Left lobe of liver (tissue), 2 donors: ENCODE measurements at regions not wholly inside any gene's neighbourhood (a gene's known extent, or its start where the extent isn't known, plus 50 kb on each side); places are given as distances from the start of the nearest gene placed in this dataset.

Source experiments
- ATAC-seq: fragments of 200-7000 bp; cut with Tn5 transposase; one replicate; pipeline ENCODE4 v1.9.1; 2020; ENCODE audit warnings: mild to moderate bottlenecking, moderate library complexity
- DNase-seq: peaks from one replicate; pipeline ENCODE4 v3.0.0-alpha.2; 2020; ENCODE audit warnings: low spot score
- donor health status: DM: no; HTN: no; CAD: no; lungs with moderate emphysema.
- donor health status: DM: no; HTN: yes; CAD: no.

DNA sequence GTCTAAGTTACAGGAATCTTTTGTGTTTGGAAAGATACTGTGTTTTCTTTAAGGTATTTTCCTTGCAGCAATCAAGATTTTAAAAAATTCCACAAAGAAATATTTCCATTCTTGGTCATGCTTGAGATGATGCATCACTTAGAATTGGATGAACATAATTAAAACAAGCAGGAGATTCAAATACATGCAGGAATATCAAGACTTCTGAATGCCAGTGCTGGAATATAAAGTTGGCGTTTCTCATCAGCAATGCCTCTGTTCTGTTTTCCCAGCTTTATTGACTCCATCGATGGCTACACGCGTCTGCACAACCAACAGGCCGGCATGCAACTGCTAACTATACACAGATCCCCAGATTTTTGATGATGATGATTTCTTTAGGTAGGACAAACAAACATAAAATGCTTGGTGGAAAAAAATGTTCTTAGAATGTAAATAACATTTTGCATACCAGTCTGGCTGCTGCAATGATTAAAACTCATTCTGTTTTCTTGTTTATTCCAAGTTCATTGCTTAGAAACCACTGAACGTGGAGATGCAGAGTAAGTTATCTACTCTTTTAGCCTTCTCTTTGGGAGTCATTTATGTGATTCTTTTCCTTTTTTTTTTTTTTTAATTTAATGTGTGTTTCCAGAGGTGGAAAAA lies 91.3 kb upstream of the FAM171A1 start:
- ATAC-seq (no peak), DNase-seq (no peak)

- ATAC-seq: peak; percentile 70
- DNase-seq: no peak
Measured at GRCh38 chr10:15461353-15462108, 90.4 kb upstream of the FAM171A1 start.

- no peak for DNase-seq
- no peak for ATAC-seq
Measured at GRCh38 chr10:15460661-15461060, 89.6 kb upstream of the FAM171A1 start.

- no peak for ATAC-seq
- no peak for DNase-seq
Measured at GRCh38 chr10:15459218-15459617, 88.1 kb upstream of the FAM171A1 start.

GRCh38 chr10:15457382-15457781 lies 86.3 kb upstream of the FAM171A1 start:
- ATAC-seq (no peak), DNase-seq (no peak)

GRCh38 chr10:15455456-15455855 lies 84.4 kb upstream of the FAM171A1 start:
- no peak for DNase-seq
- ATAC-seq: no peak

DNA sequence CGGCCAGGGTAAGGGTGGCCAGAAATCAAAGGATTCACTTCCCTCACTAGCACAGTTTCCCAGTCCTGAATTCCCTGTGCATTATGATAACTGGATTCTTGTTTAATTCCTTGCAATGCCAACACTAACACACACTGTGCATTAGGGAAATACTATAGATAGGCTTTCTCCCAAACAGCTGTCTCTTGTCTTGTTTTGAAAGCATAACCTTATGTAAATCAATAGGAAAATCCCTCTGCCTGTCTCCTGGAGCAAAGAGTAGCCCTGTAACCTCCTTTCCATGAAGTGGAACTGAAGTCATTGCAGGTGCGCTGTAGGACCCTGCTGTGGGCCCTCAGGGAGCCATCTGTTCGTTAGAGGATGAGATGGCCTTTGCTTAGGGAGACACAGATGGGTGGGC lies 82.8 kb upstream of the FAM171A1 start:
- ATAC-seq (no peak), DNase-seq (no peak)

GRCh38 chr10:15453457-15453856 lies 82.4 kb upstream of the FAM171A1 start:
- ATAC-seq: no peak
- DNase-seq: no peak

DNA sequence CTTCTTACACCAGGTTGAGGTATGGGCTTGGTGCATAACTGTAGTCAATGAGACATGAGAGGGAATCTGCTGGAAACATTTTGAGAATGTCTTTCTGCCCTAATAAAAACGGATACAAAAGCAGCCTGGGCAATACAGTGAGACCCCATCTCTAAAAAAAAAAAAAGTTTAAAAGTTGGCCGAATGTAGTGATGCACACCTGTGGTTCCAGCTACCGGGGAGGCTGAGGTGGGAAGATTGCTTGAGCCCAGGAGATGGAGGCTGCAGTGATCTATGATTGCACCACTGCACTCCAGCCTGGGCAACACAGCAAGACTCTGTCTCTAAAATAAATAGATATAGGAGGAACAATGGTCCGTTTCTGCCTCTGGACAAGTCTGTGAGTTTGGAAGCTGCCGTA lies 81.5 kb upstream of the FAM171A1 start:
- ATAC-seq: no peak
- no peak for DNase-seq

GRCh38 chr10:15451137-15452094 lies 80.3 kb upstream of the FAM171A1 start:
- DNase-seq: no peak
- ATAC-seq: no peak

- ATAC-seq (no peak), DNase-seq (no peak)
Measured at GRCh38 chr10:15448598-15448997, 77.5 kb upstream of the FAM171A1 start.

GRCh38 chr10:15445006-15445390 lies 73.9 kb upstream of the FAM171A1 start:
- no peak for DNase-seq
- no peak for ATAC-seq

GRCh38 chr10:15444105-15445005 lies 73.3 kb upstream of the FAM171A1 start:
- ATAC-seq (no peak), DNase-seq (no peak)

- DNase-seq (no peak), ATAC-seq (no peak)
Measured at GRCh38 chr10:15442056-15442455, 71.0 kb upstream of the FAM171A1 start.

- ATAC-seq: no peak
- no peak for DNase-seq
Measured at GRCh38 chr10:15440204-15440711, 69.2 kb upstream of the FAM171A1 start.

DNA sequence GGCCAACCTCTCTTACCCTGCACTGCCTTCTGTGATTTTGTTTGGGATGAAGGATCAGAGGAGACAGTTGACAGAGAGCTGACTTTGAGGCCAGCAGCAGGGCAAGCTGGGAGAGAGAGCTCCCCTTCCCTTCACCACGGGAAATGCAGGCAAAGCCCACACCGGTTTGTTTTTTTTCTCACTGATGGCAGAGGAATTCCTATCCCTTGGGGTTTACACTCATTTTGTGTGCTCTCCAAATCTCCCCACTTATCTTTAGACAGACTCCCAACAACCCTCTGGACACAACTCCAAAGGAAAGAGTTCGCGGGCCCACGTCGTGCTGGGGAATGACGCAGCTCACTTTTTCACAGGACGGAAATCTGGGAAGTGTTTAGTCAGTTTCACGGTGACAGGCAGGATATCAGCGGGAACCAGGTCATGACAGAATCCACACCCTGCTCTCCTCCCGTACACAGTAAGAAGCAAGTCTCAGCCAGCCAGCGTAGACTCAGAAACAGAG lies 68.3 kb upstream of the FAM171A1 start:
- no peak for DNase-seq

DNA sequence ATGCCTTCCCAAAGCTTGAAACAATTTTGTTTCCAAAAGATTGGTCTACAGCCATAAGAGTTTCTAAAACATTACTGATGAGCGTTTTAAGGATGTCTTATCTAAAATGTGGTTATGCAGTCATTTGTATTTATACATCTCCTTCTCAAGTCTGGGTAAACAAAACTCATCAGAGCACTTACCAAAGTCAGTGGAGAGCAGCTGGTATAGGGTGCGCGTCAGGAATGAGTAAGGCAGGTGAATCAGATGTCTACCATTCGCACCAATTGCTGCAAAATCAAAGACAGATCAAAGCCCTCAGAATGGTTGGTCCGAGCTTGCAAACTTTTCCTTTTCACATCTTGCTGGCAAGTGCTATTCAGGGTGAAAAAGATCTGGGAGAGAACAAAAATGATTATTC lies 65.6 kb upstream of the FAM171A1 start:
- no peak for ATAC-seq
- no peak for DNase-seq

More for the DNA sequence above, 68.3 kb upstream of the FAM171A1 start:
- peak; percentile 83 for ATAC-seq

DNA sequence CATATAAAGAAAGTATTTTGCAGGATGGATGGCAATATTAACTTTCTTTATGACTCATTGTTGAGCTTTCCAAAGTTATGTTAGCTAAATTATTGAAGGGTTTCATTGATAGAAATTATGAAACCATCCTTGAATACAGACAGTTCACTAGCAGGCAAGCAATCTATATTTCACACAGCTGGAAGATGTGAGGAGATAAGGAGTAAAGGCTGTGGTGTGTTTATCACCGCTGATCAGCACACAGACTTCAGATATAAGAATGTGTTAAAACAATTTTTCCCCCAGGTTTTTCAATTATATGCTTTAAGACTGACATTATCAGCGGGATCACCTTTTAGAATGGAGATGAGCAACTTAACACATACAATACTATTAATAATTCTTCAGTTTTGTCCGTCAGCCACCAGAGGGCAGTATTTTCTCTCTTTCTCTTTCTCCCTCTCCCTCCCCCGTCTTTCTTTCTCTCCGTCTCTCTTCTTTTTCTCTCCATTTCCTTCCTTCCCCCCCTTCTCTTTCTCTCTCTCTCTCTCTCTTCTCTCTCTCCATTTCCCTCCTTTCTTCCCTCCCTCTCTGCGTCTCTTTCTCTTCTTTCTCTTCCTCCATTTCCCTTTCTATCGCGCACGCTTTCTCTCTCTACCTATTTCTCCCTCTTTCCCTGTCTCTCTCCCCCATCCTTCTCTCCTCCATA lies 62.9 kb upstream of the FAM171A1 start:
- peak; percentile 90 for ATAC-seq
- no peak for DNase-seq

- ATAC-seq (no peak), DNase-seq (no peak)
Measured at GRCh38 chr10:15432266-15432665, 61.2 kb upstream of the FAM171A1 start.
